Naive thymus-derived CD4-positive, alpha-beta T cell (primary cell): ENCODE measurements at regions not wholly inside any gene's neighbourhood (a gene's known extent, or its start where the extent isn't known, plus 50 kb on each side); places are given as distances from the start of the nearest gene placed in this dataset.
"Not testable (repeated sequence)": the region's sequence is repeated elsewhere in the genome, so short reads cannot be mapped to it uniquely, and the experiment has no call there.

Experiments used
- ATAC-seq: fragments of 150-1000 bp; cut with Tn5 transposase; 2 replicates; pipeline ENCODE4 v1.10.0; 2021; ENCODE audit warnings: mild to moderate bottlenecking, moderate library complexity
- CTCF ChIA-PET: fragments of 350-600 bp; sonication (Branson Sonifier 250); formaldehyde crosslinking; loops from one replicate; lab custom pipeline; 2021; ENCODE audit warnings: antibody characterized with exemption; lab: Charles Lee
- POLR2A ChIA-PET: fragments of 350-600 bp; sonication (Branson Sonifier 250); formaldehyde crosslinking; loops from one replicate; lab custom pipeline; 2021; ENCODE audit warnings: antibody characterized with exemption, inconsistent platforms; lab: Charles Lee
- DNase-seq, 9 donors: peaks; one replicate each; pipeline versions ENCODE4 v3.0.0 to v3.0.0-alpha.2; 2020 to 2022; ENCODE audit warnings: mixed read lengths in 1 of 9
- H3K27ac ChIP-seq: one replicate; pipeline ENCODE4 v1.7.0; 2013; ENCODE audit warnings: mild to moderate bottlenecking, low read depth, low read length, moderate library complexity
- H3K27me3 ChIP-seq, 2 donors: one replicate each; pipeline ENCODE4 v1.7.0; 2013; ENCODE audit warnings: low read length in 2 of 2, mild to moderate bottlenecking in 2 of 2, moderate library complexity in 2 of 2; ENCODE audit not compliant: control insufficient read depth in 2 of 2, insufficient read depth in 2 of 2
- H3K36me3 ChIP-seq, 3 experiments: 1 replicate in 2 of 3; 2 replicates in 1 of 3; pipeline ENCODE4 v1.7.0; 2013; ENCODE audit warnings: low read length in 3 of 3, mild to moderate bottlenecking in 3 of 3, moderate library complexity in 1 of 3; ENCODE audit not compliant: insufficient read depth in 3 of 3, control insufficient read depth in 2 of 3
- H3K4me1 ChIP-seq, 2 donors: one replicate each; pipeline ENCODE4 v1.7.0; 2013; ENCODE audit warnings: low read length in 2 of 2, mild to moderate bottlenecking in 2 of 2, moderate library complexity in 1 of 2; ENCODE audit not compliant: control insufficient read depth in 2 of 2, insufficient read depth in 2 of 2
- H3K4me3 ChIP-seq: 2 replicates; pipeline ENCODE4 v1.7.0; 2013; ENCODE audit warnings: mild to moderate bottlenecking, low read length
- H3K9me3 ChIP-seq, 3 experiments: 1 replicate in 2 of 3; 2 replicates in 1 of 3; pipeline ENCODE4 v1.7.0; 2013; ENCODE audit warnings: low read length in 3 of 3; ENCODE audit not compliant: control insufficient read depth in 2 of 3
- H3K27ac Mint-ChIP-seq, 9 donors: one replicate each; pipeline ENCODE4 v1.8.0; 2020 to 2022; ENCODE audit warnings: mixed read lengths in 9 of 9, mild to moderate bottlenecking in 8 of 9, moderate library complexity in 5 of 9, inconsistent platforms in 2 of 9
- H3K27me3 Mint-ChIP-seq, 5 donors: one replicate each; pipeline ENCODE4 v1.8.0; 2021 to 2022; ENCODE audit warnings: mixed read lengths in 5 of 5, mild to moderate bottlenecking in 1 of 5
- H3K36me3 Mint-ChIP-seq, 5 donors: one replicate each; pipeline ENCODE4 v1.8.0; 2020 to 2022; ENCODE audit warnings: mixed read lengths in 5 of 5, mild to moderate bottlenecking in 3 of 5, inconsistent platforms in 1 of 5
- H3K4me1 Mint-ChIP-seq, 7 donors: one replicate each; pipeline ENCODE4 v1.8.0; 2020 to 2022; ENCODE audit warnings: mixed read lengths in 7 of 7, mild to moderate bottlenecking in 3 of 7, inconsistent platforms in 1 of 7
- H3K4me3 Mint-ChIP-seq, 10 donors: one replicate each; pipeline ENCODE4 v1.8.0; 2020 to 2022; ENCODE audit warnings: mild to moderate bottlenecking in 10 of 10, mixed read lengths in 10 of 10, moderate library complexity in 6 of 10, inconsistent platforms in 2 of 10
- H3K9me3 Mint-ChIP-seq, 11 donors: one replicate each; pipeline ENCODE4 v1.8.0; 2020 to 2022; ENCODE audit warnings: mixed read lengths in 11 of 11, mild to moderate bottlenecking in 4 of 11, inconsistent platforms in 1 of 11, moderate library complexity in 1 of 11
- intact Hi-C, 2 donors: fragments of 100-400 bp; cut with micrococcal nuclease; formaldehyde crosslinking; loops; one replicate each; pipeline ENCODE4 v1.15.1; 2023

- H3K27me3 ChIP-seq, POLR2A ChIA-PET, H3K27ac Mint-ChIP-seq, H3K4me1 Mint-ChIP-seq, intact Hi-C loops, DNase-seq, H3K9me3 ChIP-seq, H3K36me3 Mint-ChIP-seq, CTCF ChIA-PET, H3K4me1 ChIP-seq, ATAC-seq, H3K4me3 ChIP-seq, H3K36me3 ChIP-seq, H3K27ac ChIP-seq, H3K4me3 Mint-ChIP-seq: not testable (repeated sequence)
- peaks cover 0 to 45% (median 15%) of the 10 kb centered on the region in 11 donors for H3K9me3 Mint-ChIP-seq
- H3K27me3 Mint-ChIP-seq: peaks cover 2 to 25% (median 9%) of the 10 kb centered on the region in 5 donors
These were observed 86.3 kb upstream of the GLI2 start for GRCh38 chr2:120649381-120649780.

GRCh38 chr2:120650022-120650644, 85.5 kb upstream of the GLI2 start:
- H3K9me3 ChIP-seq: peaks cover 0 to 8% (median 0%) of the 10 kb centered on the region in 3 experiments
- ATAC-seq (no peak), DNase-seq (no peak)
- Mint-ChIP-seq H3K4me3 (no peak overlapping the region), H3K27me3 (peaks cover 3 to 28% (median 12%) of the 10 kb centered on the region in 5 donors), H3K27ac (no peak overlapping the region), H3K4me1 (no peaks in the 10 kb centered on the region), H3K9me3 (peaks cover 0 to 45% (median 15%) of the 10 kb centered on the region in 11 donors), H3K36me3 (peaks cover 0 to 6% (median 4%) of the 10 kb centered on the region in 5 donors)
- intact Hi-C loops: no loop called here
- no peaks in the 10 kb centered on the region for H3K27me3 ChIP-seq
- H3K4me1 ChIP-seq: no peaks in the 10 kb centered on the region
- no peaks in the 10 kb centered on the region for H3K36me3 ChIP-seq
- POLR2A ChIA-PET: no interaction called here
- H3K27ac ChIP-seq: no peak overlapping the region
- no peak overlapping the region for H3K4me3 ChIP-seq
- CTCF ChIA-PET: no interaction called here

- Histone ChIP-seq H3K4me3 (no peak overlapping the region), H3K4me1 (no peaks in the 10 kb centered on the region), H3K36me3 (no peaks in the 10 kb centered on the region), H3K27ac (no peak overlapping the region), H3K9me3 (peaks cover 0 to 8% (median 0%) of the 10 kb centered on the region in 3 experiments), H3K27me3 (no peaks in the 10 kb centered on the region)
- Mint-ChIP-seq H3K4me3 (no peak overlapping the region), H3K36me3 (peaks cover 0 to 8% (median 4%) of the 10 kb centered on the region in 5 donors), H3K4me1 (no peaks in the 10 kb centered on the region), H3K9me3 (peaks cover 0 to 45% (median 15%) of the 10 kb centered on the region in 11 donors), H3K27me3 (peaks cover 5 to 34% (median 20%) of the 10 kb centered on the region in 5 donors), H3K27ac (no peak overlapping the region)
- DNase-seq: no peak
- intact Hi-C loops: no loop called here
- POLR2A ChIA-PET: no interaction called here
- CTCF ChIA-PET: no interaction called here
- ATAC-seq: no peak
These were observed 83.8 kb upstream of the GLI2 start for GRCh38 chr2:120651818-120652217.

GRCh38 chr2:120653046-120653445, 82.6 kb upstream of the GLI2 start:
- H3K4me3 ChIP-seq: no peak overlapping the region
- no peaks in the 10 kb centered on the region for H3K4me1 ChIP-seq
- peaks cover 0 to 8% (median 0%) of the 10 kb centered on the region in 3 experiments for H3K9me3 ChIP-seq
- H3K36me3 Mint-ChIP-seq: peaks cover 0 to 8% (median 4%) of the 10 kb centered on the region in 5 donors
- H3K4me3 Mint-ChIP-seq: no peak overlapping the region
- peaks cover 5 to 34% (median 21%) of the 10 kb centered on the region in 5 donors for H3K27me3 Mint-ChIP-seq
- H3K27ac ChIP-seq: no peak overlapping the region
- ChIA-PET POLR2A (no interaction called here), CTCF (no interaction called here)
- intact Hi-C loops: no loop called here
- no peaks in the 10 kb centered on the region for H3K4me1 Mint-ChIP-seq
- H3K9me3 Mint-ChIP-seq: peaks cover 0 to 43% (median 15%) of the 10 kb centered on the region in 11 donors
- no peaks in the 10 kb centered on the region for H3K36me3 ChIP-seq
- DNase-seq (no peak), ATAC-seq (no peak)
- H3K27me3 ChIP-seq: no peaks in the 10 kb centered on the region
- no peak overlapping the region for H3K27ac Mint-ChIP-seq

GRCh38 chr2:120653871-120654270, 81.8 kb upstream of the GLI2 start:
- Histone ChIP-seq H3K4me3 (no peak overlapping the region), H3K9me3 (peaks cover 0 to 8% (median 0%) of the 10 kb centered on the region in 3 experiments), H3K27me3 (no peaks in the 10 kb centered on the region), H3K36me3 (no peaks in the 10 kb centered on the region), H3K4me1 (no peaks in the 10 kb centered on the region), H3K27ac (no peak overlapping the region)
- DNase-seq (no peak), ATAC-seq (no peak)
- ChIA-PET CTCF (no interaction called here), POLR2A (no interaction called here)
- Mint-ChIP-seq H3K27me3 (peaks cover 5 to 37% (median 26%) of the 10 kb centered on the region in 5 donors), H3K27ac (no peak overlapping the region), H3K4me1 (no peaks in the 10 kb centered on the region), H3K36me3 (peaks cover 0 to 8% (median 4%) of the 10 kb centered on the region in 5 donors), H3K9me3 (peaks cover 0 to 43% (median 15%) of the 10 kb centered on the region in 11 donors), H3K4me3 (no peak overlapping the region)
- intact Hi-C loops: no loop called here

GRCh38 chr2:120654381-120655134, 81.1 kb upstream of the GLI2 start:
- ChIA-PET CTCF (no interaction called here), POLR2A (no interaction called here)
- no peak overlapping the region for H3K27ac Mint-ChIP-seq
- no peaks in the 10 kb centered on the region for H3K4me1 Mint-ChIP-seq
- H3K4me3 Mint-ChIP-seq: no peak overlapping the region
- Histone ChIP-seq H3K9me3 (peaks cover 0 to 8% (median 0%) of the 10 kb centered on the region in 3 experiments), H3K27ac (no peak overlapping the region), H3K4me1 (no peaks in the 10 kb centered on the region), H3K4me3 (no peak overlapping the region), H3K27me3 (no peaks in the 10 kb centered on the region), H3K36me3 (no peaks in the 10 kb centered on the region)
- ATAC-seq (no peak), DNase-seq (no peak)
- H3K9me3 Mint-ChIP-seq: peaks cover 0 to 36% (median 15%) of the 10 kb centered on the region in 11 donors
- peaks cover 0 to 8% (median 4%) of the 10 kb centered on the region in 5 donors for H3K36me3 Mint-ChIP-seq
- peaks cover 5 to 40% (median 32%) of the 10 kb centered on the region in 5 donors for H3K27me3 Mint-ChIP-seq
- intact Hi-C loops: no loop called here
